ENCODE measurements at regions not wholly inside any gene's neighbourhood (a gene's known extent, or its start where the extent isn't known, plus 50 kb on each side); places are given as distances from the start of the nearest gene placed in this dataset.
A peak's percentile ranks its signal among the peaks of the same experiment; 100 is the strongest.

DNA sequence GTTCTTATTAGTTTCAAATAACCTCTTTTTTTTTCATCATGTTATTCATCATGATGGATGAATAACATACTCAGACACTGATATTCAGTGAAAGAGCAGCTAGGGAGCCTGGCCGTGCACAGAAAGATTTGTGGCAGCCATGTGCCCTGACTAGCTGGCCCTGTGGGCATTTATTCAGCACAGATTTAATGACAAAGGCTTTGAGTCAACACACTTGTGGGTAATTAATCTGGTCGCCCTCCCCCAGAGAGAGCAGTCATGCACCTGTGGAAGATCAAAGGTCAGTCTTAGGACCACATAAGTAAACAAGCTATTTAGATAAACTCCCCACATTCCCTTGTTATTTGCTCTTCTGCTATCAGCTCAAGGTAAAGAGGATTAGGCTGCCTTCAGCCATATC lies 153.2 kb upstream of the HMCN1 start:
- DNase-seq (no peak), ATAC-seq (no peak)

DNA sequence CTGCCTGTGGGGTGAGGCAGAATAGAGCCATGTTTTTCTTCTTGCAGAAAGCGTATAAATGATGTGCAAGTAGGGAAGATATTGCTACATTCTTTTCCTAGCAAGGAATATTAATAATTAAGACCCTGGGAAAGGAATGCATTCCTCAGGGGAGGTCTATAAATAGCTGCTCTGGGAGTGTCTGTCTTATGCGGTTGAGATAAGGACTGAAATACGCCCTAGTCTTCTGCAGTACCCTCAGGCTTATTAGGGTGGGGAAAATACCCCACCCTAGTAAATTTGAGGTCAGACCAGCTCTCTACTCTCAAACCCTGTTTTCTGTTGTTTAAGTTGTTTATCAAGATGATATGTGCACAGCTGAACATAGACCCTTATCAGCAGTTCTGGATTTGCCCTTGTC lies 155.9 kb upstream of the HMCN1 start:
- ATAC-seq = no peak
- DNase-seq = no peak

DNA sequence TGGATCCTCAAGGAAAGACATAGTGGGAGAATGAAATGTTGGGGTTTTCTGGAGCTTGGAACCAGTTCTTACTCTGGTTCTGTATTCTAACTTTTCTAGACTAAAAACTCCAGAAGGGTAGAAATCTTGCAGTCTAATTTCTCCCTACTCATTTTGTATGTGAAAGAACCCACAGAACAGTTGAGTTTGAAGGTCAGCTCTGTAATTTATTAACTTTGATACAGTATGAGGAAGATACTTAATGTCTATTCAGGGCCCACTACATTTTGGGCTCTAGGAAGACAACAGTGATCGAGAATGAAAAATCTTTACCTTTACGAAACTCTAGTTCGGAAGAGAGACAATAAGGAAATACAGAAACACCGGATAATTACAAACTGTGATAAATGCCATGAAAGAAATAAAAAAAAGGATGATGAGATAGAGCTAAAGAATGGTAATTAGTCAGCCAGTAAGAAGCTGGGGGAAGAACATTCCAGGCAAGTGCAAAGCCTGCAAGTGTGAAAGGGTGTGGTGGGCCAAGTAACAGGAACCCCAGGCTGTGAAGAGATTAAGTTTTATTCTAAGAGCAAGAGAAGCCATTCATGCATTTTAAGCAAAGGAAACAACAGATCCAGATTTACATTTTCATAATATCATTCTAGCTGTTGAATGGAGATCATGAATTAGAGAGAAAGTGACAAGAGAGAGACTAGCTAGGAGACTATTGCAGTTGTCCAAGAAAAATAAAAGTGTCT lies 159.9 kb upstream of the HMCN1 start:
- no peak for ATAC-seq
- DNase-seq = no peak

- no peak for ATAC-seq
- DNase-seq = no peak
Measured at GRCh38 chr1:185573677-185574076, 160.5 kb upstream of the HMCN1 start.

DNA sequence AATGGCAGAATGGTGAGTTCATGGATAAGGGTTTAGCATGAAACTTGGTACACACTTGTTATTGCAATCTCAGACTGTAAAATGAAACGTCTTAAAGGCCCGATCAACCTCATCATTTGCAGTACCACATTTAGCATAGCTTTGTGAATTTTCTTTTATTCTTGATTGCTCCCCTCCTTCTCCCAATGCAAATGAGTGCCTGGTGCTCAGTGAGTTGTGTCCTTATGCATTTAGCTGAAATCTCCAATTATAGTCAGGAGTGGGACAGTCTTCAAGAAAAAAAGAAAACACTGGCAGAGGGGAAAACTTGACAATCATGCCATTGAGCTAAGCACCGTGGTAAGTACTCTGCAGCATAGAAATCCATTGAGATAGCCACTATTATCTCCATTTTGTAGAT lies 161.0 kb upstream of the HMCN1 start:
- DNase-seq (no peak), ATAC-seq (no peak)

- no peak for DNase-seq
- ATAC-seq = no peak
Measured at GRCh38 chr1:185570962-185571361, 163.2 kb upstream of the HMCN1 start.

DNA sequence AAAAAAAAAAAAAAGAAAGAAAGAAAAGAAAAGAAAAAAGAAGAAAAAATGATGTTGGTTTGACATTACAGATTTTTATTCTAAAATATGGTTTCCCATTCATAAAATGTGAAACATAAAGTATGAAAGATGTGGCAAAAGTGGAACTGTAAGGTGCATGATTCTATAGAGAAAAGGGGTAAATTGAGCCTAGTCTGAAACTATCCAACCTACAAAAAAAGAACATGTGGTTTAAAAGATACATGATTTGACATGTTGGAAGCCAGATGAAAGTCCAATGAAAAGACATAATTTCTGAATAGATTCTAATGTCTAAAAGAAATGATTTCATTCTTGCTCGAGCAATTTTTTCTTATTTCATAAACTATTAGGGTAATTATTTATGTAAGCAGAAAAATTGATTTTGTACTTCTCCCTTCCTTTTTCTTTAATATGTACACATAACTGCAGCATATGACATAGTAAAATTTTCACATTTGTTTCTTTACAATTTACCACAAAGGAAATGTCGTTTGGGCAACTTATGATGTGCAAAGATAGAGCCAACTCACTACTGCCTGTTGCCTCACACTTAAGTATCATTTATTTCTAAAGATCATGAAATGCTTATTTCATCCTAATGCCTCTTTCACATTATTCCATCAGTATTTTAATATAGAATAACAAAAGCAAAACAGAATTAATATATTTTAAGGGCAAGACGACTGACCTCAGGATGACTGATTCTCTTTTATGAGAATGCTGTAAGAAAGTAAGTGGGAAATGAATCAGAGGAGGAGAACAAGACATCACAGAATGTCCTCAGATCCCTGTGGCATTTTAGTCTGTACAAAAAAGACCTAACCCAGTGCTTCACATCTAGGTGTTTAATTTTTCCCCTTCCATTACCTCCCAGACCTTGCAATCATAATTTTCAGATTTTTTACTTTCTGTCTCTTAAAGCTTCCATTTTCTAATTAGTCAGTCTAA lies 165.8 kb upstream of the HMCN1 start:
- ATAC-seq = peak; percentile 65

GRCh38 chr1:185567440-185567839 lies 166.8 kb upstream of the HMCN1 start:
- ATAC-seq (no peak), DNase-seq (no peak)

More for the DNA sequence above, 165.8 kb upstream of the HMCN1 start:
- DNase-seq = no peak

- ATAC-seq = peak; percentile 67
- peak; percentile 23 for DNase-seq
Measured at GRCh38 chr1:185566995-185567394, 167.2 kb upstream of the HMCN1 start.

GRCh38 chr1:185565302-185565701 lies 168.9 kb upstream of the HMCN1 start:
- ATAC-seq (no peak), DNase-seq (no peak)

DNA sequence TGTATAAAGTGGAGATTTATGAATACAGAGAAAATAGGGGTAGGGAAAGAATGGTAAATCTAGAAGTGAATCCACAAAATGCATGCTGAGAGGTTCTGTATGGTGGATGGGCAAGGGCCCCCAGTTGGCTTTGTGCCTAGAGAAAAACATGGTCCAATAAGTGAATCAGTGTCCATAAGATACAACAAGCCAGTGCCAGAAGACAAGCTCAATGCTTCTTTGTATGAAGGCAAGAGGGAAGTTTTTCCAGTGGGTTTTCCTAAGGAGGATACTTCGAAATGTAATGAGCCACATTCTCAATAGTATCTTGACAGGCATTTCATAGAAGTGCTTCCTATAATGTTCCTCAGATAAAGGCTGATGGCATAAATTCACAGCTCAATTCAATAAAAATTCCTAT lies 169.4 kb upstream of the HMCN1 start:
- ATAC-seq = no peak
- no peak for DNase-seq

- ATAC-seq (no peak), DNase-seq (no peak)
Measured at GRCh38 chr1:185562461-185563359, 171.5 kb upstream of the HMCN1 start.

GRCh38 chr1:185561629-185562028 lies 172.6 kb upstream of the HMCN1 start:
- ATAC-seq (peak; percentile 29), DNase-seq (no peak)

- no peak for ATAC-seq
- no peak for DNase-seq
Measured at GRCh38 chr1:185560760-185561159, 173.4 kb upstream of the HMCN1 start.

DNA sequence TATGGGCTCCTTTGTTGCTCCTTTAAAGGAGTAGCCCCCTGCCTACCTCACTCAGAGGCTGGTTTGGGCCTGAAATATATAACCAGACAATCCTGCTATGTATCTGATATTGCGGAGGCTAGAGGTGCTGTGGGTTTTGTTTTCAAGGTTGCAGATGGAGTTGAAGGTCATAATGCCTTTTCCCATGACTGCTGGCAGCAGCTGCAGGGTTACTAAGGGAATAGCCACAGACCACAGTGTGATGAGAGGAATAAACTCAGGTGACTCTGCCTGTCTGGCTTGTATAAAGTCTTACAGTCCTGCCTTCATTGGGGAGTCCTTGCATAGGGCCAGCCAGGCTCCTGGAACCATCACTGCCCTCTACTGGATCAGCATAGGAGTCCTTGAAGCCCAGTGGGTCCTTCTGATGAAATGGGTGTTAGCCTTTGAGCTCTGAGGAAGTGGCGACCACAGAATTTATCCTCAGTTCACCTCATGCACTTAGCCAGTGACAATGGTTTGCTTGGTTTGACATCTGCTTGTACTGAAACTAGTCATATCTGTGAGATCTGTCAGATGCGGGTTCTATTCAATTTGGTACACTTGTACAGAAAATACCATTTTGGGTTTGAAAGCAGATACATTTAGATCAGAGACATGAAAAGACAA lies 174.4 kb upstream of the HMCN1 start:
- ATAC-seq = peak; percentile 93
- DNase-seq = peak; percentile 50

- no peak for DNase-seq
- ATAC-seq = no peak
Measured at GRCh38 chr1:185559151-185559550, 175.0 kb upstream of the HMCN1 start.

DNA sequence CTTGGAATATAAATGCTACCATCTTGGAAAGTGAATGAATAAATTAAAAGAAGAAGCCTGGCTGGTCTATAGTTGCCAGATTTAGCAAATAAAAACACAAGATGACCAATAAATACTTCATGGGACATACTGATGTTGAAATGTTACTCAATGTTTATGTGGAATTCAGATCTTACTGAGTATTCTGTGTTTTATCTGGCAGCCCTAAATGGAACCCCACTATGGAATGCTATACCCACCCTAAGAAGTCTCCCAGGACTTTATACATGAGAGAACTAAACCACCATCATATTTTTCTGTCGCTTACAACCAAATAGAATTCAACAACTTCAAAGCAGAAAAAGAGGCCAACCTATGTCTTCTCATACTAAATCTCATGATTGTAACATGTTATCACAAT lies 177.6 kb upstream of the HMCN1 start:
- DNase-seq (no peak), ATAC-seq (no peak)

DNA sequence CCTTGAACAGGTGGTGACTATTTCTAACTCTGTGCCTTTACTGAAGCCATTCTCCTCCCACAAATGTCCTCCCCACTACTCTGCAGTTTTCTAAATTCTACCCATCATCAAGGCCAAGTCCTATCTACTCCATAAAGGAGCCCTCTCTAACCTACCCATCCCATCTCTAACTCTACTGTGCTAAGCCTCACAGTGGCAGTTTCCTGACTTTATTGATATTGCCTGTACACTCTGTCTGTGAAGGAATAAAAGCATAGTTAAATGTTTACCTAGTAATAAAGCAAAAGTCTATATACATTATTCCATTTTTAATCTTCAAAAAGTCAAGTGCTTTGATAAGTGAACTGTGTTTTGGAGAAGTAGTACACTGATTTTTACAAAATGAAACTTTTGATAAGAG lies 178.4 kb upstream of the HMCN1 start:
- DNase-seq (no peak), ATAC-seq (no peak)

DNA sequence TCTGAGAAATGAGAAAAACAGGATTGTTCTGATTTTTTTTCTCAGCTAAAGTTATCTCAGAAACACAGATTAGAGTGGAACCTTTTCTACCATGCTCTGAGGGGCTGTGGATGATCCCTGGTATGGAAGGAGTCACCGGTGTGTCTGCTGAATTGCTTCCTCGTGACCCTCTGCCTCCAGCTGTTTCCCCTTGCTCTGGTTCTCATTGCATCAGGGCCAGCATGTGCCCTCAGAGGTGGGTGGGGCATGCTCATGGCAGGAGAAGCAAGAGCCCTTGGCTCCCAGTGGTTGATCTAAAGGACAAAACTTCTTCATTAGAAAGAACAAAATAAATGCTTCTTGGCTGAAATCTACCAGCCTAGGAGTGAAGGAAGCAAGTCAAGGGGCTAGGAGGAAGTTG lies 183.2 kb upstream of the HMCN1 start:
- DNase-seq (no peak), ATAC-seq (no peak)

- ATAC-seq = no peak
Measured at GRCh38 chr1:185549906-185550305, 184.3 kb upstream of the HMCN1 start.

GRCh38 chr1:185546029-185546428 lies 188.2 kb upstream of the HMCN1 start:
- DNase-seq = no peak
- ATAC-seq = no peak

More at GRCh38 chr1:185549906-185550305, 184.3 kb upstream of the HMCN1 start:
- DNase-seq = no peak

DNA sequence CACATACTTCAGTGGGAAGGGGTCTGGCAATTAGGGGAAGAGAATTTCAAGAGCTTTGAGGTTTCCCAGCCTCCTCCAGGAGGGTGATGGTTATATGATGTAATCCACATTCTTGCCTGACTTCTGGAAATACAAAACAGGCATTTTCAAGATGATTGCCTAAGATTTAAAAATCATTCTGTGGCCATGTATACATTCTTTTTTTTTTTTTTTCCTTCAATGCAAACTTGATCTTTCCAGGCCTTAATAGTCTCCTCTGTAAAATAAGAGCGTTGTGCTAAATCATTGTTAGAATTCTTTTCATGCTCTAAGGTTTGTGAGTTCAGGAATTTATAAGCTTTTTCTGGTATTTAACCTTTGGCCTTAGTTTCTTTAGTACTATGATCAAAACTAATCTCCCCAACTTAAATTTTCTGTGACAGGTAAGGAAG lies 192.3 kb upstream of the HMCN1 start:
- DNase-seq (no peak), ATAC-seq (no peak)

All from stimulated activated naive CD8-positive, alpha-beta T cell treated with anti-CD3 and anti-CD28 coated beads, Interleukin-15, Interleukin-2, amounts not matched to agents 100 U/mL and 50 U/mL, for 24 hours (primary cell).